OCI-LY3 (cell line): ENCODE measurements at regions not wholly inside any gene's neighbourhood (a gene's known extent, or its start where the extent isn't known, plus 50 kb on each side); places are given as distances from the start of the nearest gene placed in this dataset.

ENCODE experiments used
- H2AFZ ChIP-seq: fragments of 200-600, 300-600 bp; shearing (Covaris generic); 2 replicates; pipeline ENCODE4 v1.6.0; 2014; ENCODE audit warnings: antibody characterized with exemption, low read depth, low read length
- H3K27ac ChIP-seq: fragments of 200-600, 300-600 bp; sonication (generic); 2 replicates; pipeline ENCODE4 v1.5.1; 2014; ENCODE audit warnings: mild to moderate bottlenecking, low read length, moderate library complexity, mixed read lengths
- H3K27me3 ChIP-seq: fragments of 200-600, 300-600 bp; sonication (generic); 2 replicates; pipeline ENCODE4 v1.6.1; 2014; ENCODE audit warnings: low read depth, low read length, mixed read lengths
- H3K36me3 ChIP-seq: fragments of 200-600, 300-600 bp; sonication (generic); replicated peaks from 2 replicates; pipeline ENCODE3; 2014; ENCODE audit warnings: low read depth, low read length, mixed read lengths
- H3K4me1 ChIP-seq: fragments of 300-600, 200-600 bp; sonication (generic); 2 replicates; pipeline ENCODE4 v1.6.1; 2014; ENCODE audit warnings: low read length, mixed read lengths
- H3K4me2 ChIP-seq: fragments of 200-600, 300-600 bp; sonication (generic); 2 replicates; pipeline ENCODE4 v1.6.1; 2014; ENCODE audit warnings: low read length, mixed read lengths
- H3K4me3 ChIP-seq: fragments of 300-600, 200-600 bp; sonication (generic); 2 replicates; pipeline ENCODE4 v1.5.1; 2014; ENCODE audit warnings: antibody characterized with exemption, mild to moderate bottlenecking, low read length, moderate library complexity
- H3K79me2 ChIP-seq: fragments of 300-600, 200-600 bp; shearing (Covaris generic); 2 replicates; pipeline ENCODE4 v1.6.1; 2014; ENCODE audit warnings: mild to moderate bottlenecking, low read length, mixed read lengths
- H3K9ac ChIP-seq: fragments of 300-600, 200-600 bp; shearing (Covaris generic); 2 replicates; pipeline ENCODE4 v1.6.0; 2014; ENCODE audit warnings: mild to moderate bottlenecking, low read length, moderate library complexity
- H3K9me3 ChIP-seq: fragments of 200-600, 300-600 bp; shearing (Covaris generic); 2 replicates; pipeline ENCODE4 v1.6.1; 2014; ENCODE audit warnings: low read length, mixed read lengths; ENCODE audit not compliant: insufficient read depth
- H4K20me1 ChIP-seq: fragments of 200-600, 300-600 bp; sonication (generic); 2 replicates; pipeline ENCODE4 v1.6.1; 2016; ENCODE audit warnings: low read length, mixed read lengths; ENCODE audit not compliant: insufficient read depth
- EZH2phosphoT487 ChIP-seq: fragments of 200-600 bp; shearing (Covaris generic); IDR thresholded peaks from 2 replicates; pipeline ENCODE4 v1.6.1; 2018; ENCODE audit warnings: antibody characterized with exemption, mixed run types, low read depth
- TF ChIP-seq, protein P1 (sequence below): fragments of 200-600, 300-600 bp; sonication (generic); IDR thresholded peaks from 2 replicates; pipeline ENCODE4 v1.5.1; 2014; ENCODE audit warnings: antibody characterized with exemption, low read length, low read depth

DNA sequence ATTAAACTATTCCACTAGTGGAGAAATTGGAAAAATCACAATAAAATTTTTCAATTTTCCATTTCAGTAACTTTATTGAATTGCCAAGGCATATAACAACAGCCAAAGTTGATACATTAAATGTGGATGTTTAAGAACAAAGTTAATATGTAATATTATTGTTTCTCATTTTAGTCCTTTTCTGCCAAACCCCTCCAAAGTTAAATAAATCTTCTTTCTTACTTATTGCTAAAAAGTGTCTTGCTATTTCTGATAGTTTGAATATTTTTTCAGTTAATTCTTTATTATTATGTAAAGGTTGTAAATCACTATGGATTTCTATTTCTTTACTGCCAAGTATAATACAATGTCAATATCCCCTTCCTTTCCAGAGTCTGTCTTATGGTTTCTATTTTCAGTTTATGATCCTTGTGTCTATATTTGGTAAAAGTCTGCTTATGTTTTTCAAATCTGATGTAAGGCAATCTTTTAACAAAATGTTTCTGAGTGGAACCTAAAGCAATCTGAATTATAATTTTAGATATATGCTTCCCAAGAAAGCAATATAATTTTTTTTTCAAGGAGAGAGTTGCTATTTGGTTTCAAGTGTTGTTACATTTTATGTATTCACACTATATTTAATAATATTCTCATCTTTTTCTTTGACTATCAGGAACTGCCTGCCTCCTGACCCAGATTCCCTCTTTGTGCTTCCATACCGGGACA lies 80.3 kb upstream of the RHOBTB1 start:
- H3K27me3 ChIP-seq, result no peaks in the 10 kb centered on the region
- H4K20me1 ChIP-seq, result no peaks in the 10 kb centered on the region
- H3K4me1 ChIP-seq, result no peaks in the 10 kb centered on the region
- H2AFZ ChIP-seq, result no peak overlapping the region
- TF ChIP-seq EZH2phosphoT487, result no peak
- TF ChIP-seq, protein P1, sequence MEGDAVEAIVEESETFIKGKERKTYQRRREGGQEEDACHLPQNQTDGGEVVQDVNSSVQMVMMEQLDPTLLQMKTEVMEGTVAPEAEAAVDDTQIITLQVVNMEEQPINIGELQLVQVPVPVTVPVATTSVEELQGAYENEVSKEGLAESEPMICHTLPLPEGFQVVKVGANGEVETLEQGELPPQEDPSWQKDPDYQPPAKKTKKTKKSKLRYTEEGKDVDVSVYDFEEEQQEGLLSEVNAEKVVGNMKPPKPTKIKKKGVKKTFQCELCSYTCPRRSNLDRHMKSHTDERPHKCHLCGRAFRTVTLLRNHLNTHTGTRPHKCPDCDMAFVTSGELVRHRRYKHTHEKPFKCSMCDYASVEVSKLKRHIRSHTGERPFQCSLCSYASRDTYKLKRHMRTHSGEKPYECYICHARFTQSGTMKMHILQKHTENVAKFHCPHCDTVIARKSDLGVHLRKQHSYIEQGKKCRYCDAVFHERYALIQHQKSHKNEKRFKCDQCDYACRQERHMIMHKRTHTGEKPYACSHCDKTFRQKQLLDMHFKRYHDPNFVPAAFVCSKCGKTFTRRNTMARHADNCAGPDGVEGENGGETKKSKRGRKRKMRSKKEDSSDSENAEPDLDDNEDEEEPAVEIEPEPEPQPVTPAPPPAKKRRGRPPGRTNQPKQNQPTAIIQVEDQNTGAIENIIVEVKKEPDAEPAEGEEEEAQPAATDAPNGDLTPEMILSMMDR, result no peak
- no peaks in the 10 kb centered on the region for H3K36me3 ChIP-seq
- H3K27ac ChIP-seq, result no peak overlapping the region
- no peaks in the 10 kb centered on the region for H3K9me3 ChIP-seq
- no peak overlapping the region for H3K4me3 ChIP-seq
- H3K79me2 ChIP-seq, result no peaks in the 10 kb centered on the region
- no peak overlapping the region for H3K4me2 ChIP-seq
- H3K9ac ChIP-seq, result no peak overlapping the region

DNA sequence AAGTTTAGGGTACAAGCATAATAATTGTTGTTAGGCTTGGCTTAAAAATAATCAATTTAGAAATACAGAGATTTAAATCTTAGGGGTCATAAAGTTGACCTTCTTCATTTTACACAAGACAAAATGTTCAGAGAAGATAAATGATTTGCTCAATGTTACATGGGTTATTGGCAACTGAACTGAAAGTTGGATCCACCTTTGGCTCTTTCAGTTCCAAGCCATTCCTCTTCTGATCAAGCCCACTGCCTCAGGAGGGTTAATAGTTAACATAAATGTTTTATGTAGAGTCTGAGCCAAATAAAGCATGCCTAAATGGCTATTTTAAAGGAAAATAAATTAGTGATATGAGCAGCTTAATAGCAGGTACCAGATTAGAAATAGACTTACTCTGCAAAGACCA lies 79.1 kb upstream of the RHOBTB1 start:
- no peaks in the 10 kb centered on the region for H3K4me1 ChIP-seq
- no peak overlapping the region for H3K9ac ChIP-seq
- no peak overlapping the region for H3K4me2 ChIP-seq
- TF ChIP-seq, protein P1, result no peak
- no peak for TF ChIP-seq EZH2phosphoT487
- no peak overlapping the region for H2AFZ ChIP-seq
- H3K27ac ChIP-seq, result no peak overlapping the region
- H4K20me1 ChIP-seq, result no peaks in the 10 kb centered on the region
- no peaks in the 10 kb centered on the region for H3K9me3 ChIP-seq
- no peaks in the 10 kb centered on the region for H3K79me2 ChIP-seq
- H3K4me3 ChIP-seq, result no peak overlapping the region
- H3K36me3 ChIP-seq, result no peaks in the 10 kb centered on the region
- H3K27me3 ChIP-seq, result no peaks in the 10 kb centered on the region

DNA sequence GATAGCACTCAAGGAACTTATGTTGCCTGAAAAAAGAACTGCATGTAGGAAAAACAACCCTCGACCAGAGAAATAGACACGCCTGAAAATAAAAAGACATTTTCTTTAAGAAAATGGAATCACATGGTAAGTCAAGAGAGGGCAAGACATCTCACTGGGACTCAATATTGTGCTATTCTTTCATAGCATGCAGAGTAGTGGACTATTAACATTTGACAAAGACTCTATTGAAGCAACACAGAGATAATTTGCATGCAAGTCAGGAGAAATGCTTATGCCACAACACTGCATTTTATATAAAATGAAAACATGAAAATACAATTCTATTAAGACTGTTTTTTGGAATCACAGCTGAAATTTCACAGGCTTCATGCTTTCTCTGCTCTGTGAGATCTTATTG lies 77.9 kb upstream of the RHOBTB1 start:
- Histone ChIP-seq H3K4me2 (no peak overlapping the region), H2AFZ (no peak overlapping the region), H3K36me3 (no peaks in the 10 kb centered on the region), H3K4me3 (no peak overlapping the region), H4K20me1 (no peaks in the 10 kb centered on the region), H3K9me3 (no peaks in the 10 kb centered on the region), H3K9ac (no peak overlapping the region), H3K27ac (no peak overlapping the region), H3K27me3 (no peaks in the 10 kb centered on the region), H3K4me1 (no peaks in the 10 kb centered on the region), H3K79me2 (no peaks in the 10 kb centered on the region)
- TF ChIP-seq, protein P1, result no peak
- TF ChIP-seq EZH2phosphoT487, result no peak

DNA sequence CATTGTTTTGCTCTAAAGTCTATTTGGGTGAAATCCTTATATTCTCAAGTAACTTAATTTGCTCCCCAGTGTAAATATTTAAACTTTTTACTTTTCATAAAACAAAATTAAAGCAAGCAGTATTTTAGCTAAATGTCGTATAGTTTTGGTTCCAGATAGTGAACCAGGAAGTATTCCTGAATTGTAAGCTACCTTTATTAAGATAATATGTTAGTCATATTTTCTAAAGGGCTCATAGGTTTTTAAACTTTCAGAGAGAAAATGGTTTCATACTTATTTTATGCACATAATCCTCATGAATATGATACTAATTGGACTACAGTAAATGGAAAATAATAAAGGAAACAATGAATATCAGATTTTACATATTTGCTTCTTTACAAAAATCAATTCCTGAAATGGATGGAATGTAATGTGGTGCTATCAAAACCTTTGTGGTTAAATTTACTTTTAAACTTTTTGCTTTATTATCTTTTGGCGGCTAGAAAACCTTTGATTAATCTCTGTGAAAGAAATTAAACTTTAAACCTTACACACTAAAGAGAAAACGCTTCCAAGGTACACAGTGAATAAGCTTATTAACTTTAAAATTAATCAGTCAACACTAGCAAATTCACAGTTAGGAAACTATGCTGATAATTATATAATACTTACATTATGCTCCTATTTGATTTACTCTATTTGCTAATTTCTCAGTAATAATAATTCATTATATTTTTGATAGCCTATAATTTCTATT lies 76.6 kb upstream of the RHOBTB1 start:
- no peaks in the 10 kb centered on the region for H3K36me3 ChIP-seq
- H4K20me1 ChIP-seq, result no peaks in the 10 kb centered on the region
- no peak overlapping the region for H2AFZ ChIP-seq
- H3K4me2 ChIP-seq, result no peak overlapping the region
- no peaks in the 10 kb centered on the region for H3K27me3 ChIP-seq
- no peaks in the 10 kb centered on the region for H3K9me3 ChIP-seq
- no peaks in the 10 kb centered on the region for H3K4me1 ChIP-seq
- no peaks in the 10 kb centered on the region for H3K79me2 ChIP-seq
- no peak overlapping the region for H3K27ac ChIP-seq
- no peak overlapping the region for H3K9ac ChIP-seq
- H3K4me3 ChIP-seq, result no peak overlapping the region
- no peak for TF ChIP-seq EZH2phosphoT487
- TF ChIP-seq, protein P1, result no peak
